K562 (cell line): ENCODE measurements at regions not wholly inside any gene's neighbourhood (a gene's known extent, or its start where the extent isn't known, plus 50 kb on each side); places are given as distances from the start of the nearest gene placed in this dataset.

Source experiments
- C11orf30 ChIP-seq: fragments of 450-650 bp; IDR thresholded peaks from 2 replicates; pipeline ENCODE4 v1.6.1; 2016; ENCODE audit warnings: low read depth, mild to moderate bottlenecking
- CBFB ChIP-seq: sonication (generic); formaldehyde crosslinking; IDR thresholded peaks from 2 replicates; pipeline ENCODE4 v1.4.0; 2020; ENCODE audit warnings: mild to moderate bottlenecking, missing genetic modification reagents
- CHCHD3 ChIP-seq: fragments of 250-450 bp; sonication (Bioruptor Pico); IDR thresholded peaks from 2 replicates; pipeline ENCODE4 v2.1.2; 2022; ENCODE audit warnings: mild to moderate bottlenecking
- HOXB6 ChIP-seq: fragments of 250-450 bp; sonication (Bioruptor Pico); IDR thresholded peaks from 2 replicates; pipeline ENCODE4 v1.5.1; 2022; ENCODE audit warnings: mild to moderate bottlenecking, borderline replicate concordance
- NCOA6 ChIP-seq: fragments of 450-650 bp; IDR thresholded peaks from 2 replicates; pipeline ENCODE4 v1.6.1; 2017; ENCODE audit warnings: mild to moderate bottlenecking
- RAD51 ChIP-seq: fragments of 450-650 bp; IDR thresholded peaks from 2 replicates; pipeline ENCODE4 v1.7.1; 2016; ENCODE audit warnings: low read depth, mild to moderate bottlenecking, borderline replicate concordance
- RBM22 ChIP-seq: fragments of 200-400 bp; formaldehyde crosslinking; IDR thresholded peaks from 2 replicates; pipeline ENCODE4 v1.6.1; 2018; ENCODE audit warnings: low read length, low read depth; ENCODE audit not compliant: poor library complexity, severe bottlenecking
- SRF ChIP-seq, 2 experiments: fragments of 250-450, 450-650 bp in 1 of 2; sonication (Bioruptor Pico) in 1 of 2; sonication (generic) in 1 of 2; formaldehyde crosslinking; IDR thresholded peaks; 2 replicates each; pipeline versions ENCODE4 v1.5.0 to v1.5.1; 2020 to 2022; ENCODE audit warnings: mild to moderate bottlenecking in 1 of 2, missing genetic modification reagents in 1 of 2
- ZNF121 ChIP-seq: sonication (generic); formaldehyde crosslinking; conservative IDR thresholded peaks from 2 replicates; pipeline ENCODE4 v1.8.0; 2022; ENCODE audit warnings: missing genetic modification reagents
- TF ChIP-seq, protein P1 (sequence below): sonication (generic); formaldehyde crosslinking; IDR thresholded peaks from 2 replicates; pipeline ENCODE4 v1.8.0; 2023; ENCODE audit warnings: mild to moderate bottlenecking, missing genetic modification reagents
- TF ChIP-seq, protein P2 (sequence below): fragments of 450-650 bp; formaldehyde crosslinking; IDR thresholded peaks from 2 replicates; pipeline ENCODE4 v1.4.0; 2020; ENCODE audit warnings: mild to moderate bottlenecking, moderate library complexity
- TF ChIP-seq, protein P3 (sequence below): fragments of 250-450 bp; sonication (Bioruptor Pico); IDR thresholded peaks from 2 replicates; pipeline ENCODE4 v1.8.0; 2021; ENCODE audit warnings: borderline replicate concordance, mild to moderate bottlenecking, moderate library complexity; ENCODE audit not compliant: poor library complexity, severe bottlenecking

DNA sequence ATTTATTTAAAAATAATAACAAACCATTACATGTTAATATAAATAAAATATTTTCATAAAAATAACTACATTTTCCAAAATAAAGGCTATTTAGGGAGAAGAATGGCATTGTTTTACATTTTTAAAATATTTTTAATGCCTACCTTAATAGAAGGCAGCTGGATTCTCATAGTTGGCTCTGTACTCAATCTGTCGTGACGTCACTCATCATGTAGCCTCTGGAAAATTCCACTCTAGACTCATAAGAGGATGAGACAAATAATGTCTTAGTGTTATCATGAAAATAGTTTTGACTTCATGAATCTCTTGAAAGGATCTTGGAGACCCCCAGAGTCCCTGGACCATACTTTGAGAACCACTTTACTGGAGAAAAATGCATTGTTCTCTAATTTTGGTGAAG, 93.1 kb downstream of the NXNL2 start (continued):
- TF ChIP-seq RBM22 (no peak), HOXB6 (CRISPR knock-in tag) (no peak), SRF (CRISPR knock-in tag; IDR thresholded peaks at IDR 0.05) (no peak), NCOA6 (no peak), CBFB (CRISPR knock-in tag) (no peak), RAD51 (no peak), ZNF121 (CRISPR knock-in tag) (no peak), C11orf30 (no peak), CHCHD3 (CRISPR knock-in tag) (no peak)
- TF ChIP-seq, protein P1, sequence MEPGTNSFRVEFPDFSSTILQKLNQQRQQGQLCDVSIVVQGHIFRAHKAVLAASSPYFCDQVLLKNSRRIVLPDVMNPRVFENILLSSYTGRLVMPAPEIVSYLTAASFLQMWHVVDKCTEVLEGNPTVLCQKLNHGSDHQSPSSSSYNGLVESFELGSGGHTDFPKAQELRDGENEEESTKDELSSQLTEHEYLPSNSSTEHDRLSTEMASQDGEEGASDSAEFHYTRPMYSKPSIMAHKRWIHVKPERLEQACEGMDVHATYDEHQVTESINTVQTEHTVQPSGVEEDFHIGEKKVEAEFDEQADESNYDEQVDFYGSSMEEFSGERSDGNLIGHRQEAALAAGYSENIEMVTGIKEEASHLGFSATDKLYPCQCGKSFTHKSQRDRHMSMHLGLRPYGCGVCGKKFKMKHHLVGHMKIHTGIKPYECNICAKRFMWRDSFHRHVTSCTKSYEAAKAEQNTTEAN (CRISPR knock-in tag), result no peak
- TF ChIP-seq, protein P2, sequence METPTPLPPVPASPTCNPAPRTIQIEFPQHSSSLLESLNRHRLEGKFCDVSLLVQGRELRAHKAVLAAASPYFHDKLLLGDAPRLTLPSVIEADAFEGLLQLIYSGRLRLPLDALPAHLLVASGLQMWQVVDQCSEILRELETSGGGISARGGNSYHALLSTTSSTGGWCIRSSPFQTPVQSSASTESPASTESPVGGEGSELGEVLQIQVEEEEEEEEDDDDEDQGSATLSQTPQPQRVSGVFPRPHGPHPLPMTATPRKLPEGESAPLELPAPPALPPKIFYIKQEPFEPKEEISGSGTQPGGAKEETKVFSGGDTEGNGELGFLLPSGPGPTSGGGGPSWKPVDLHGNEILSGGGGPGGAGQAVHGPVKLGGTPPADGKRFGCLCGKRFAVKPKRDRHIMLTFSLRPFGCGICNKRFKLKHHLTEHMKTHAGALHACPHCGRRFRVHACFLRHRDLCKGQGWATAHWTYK (CRISPR knock-in tag), result no peak
- TF ChIP-seq, protein P3, sequence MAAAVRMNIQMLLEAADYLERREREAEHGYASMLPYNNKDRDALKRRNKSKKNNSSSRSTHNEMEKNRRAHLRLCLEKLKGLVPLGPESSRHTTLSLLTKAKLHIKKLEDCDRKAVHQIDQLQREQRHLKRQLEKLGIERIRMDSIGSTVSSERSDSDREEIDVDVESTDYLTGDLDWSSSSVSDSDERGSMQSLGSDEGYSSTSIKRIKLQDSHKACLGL (CRISPR knock-in tag), result no peak
- TF ChIP-seq, all 486 proteins: peak for 0
